IMR-90 (cell line): ENCODE measurements at regions not wholly inside any gene's neighbourhood (a gene's known extent, or its start where the extent isn't known, plus 50 kb on each side); places are given as distances from the start of the nearest gene placed in this dataset.

Source experiments
- ATAC-seq: fragments of 200-7000 bp; cut with Tn5 transposase; 2 replicates; pipeline ENCODE4 v1.9.1; 2020; ENCODE audit warnings: low read depth, mild to moderate bottlenecking, moderate library complexity
- BruUV-seq: library from RNA; stranded (reverse); fragments of 400-500 nt; replicated peaks from 2 replicates; lab custom pipeline; 2021; lab: Mats Ljungman, UMichigan
- CTCF ChIA-PET: fragments of 300-600 bp; formaldehyde crosslinking; extraction: SDS; loops from one replicate; lab custom pipeline; 2021; ENCODE audit warnings: antibody characterized with exemption; lab: Yijun Ruan, JAX
- POLR2A ChIA-PET: fragments of 300-600 bp; sonication (Branson Sonifier 250); formaldehyde crosslinking; loops from one replicate; lab custom pipeline; 2022; ENCODE audit warnings: antibody characterized with exemption; ENCODE audit not compliant: unreplicated experiment; lab: Charles Lee
- DNase-seq: peaks from one replicate; pipeline ENCODE4 v3.0.0; 2013
- H2AFZ ChIP-seq: replicated peaks from 2 replicates; pipeline ENCODE3; 2013; ENCODE audit warnings: low read length, mild to moderate bottlenecking; ENCODE audit not compliant: poor library complexity
- H2AK5ac ChIP-seq: 2 replicates; pipeline ENCODE4 v1.6.1; 2013; ENCODE audit warnings: low read depth, low read length, inconsistent platforms
- H2AK9ac ChIP-seq: replicated peaks from 2 replicates; pipeline ENCODE3; 2013; ENCODE audit warnings: mild to moderate bottlenecking, low read depth, low read length, moderate library complexity; ENCODE audit not compliant: poor library complexity
- H2BK120ac ChIP-seq: 2 replicates; pipeline ENCODE4 v1.6.1; 2013; ENCODE audit warnings: low read depth, low read length, inconsistent platforms
- H2BK15ac ChIP-seq: 3 replicates; pipeline ENCODE4 v1.6.1; 2013; ENCODE audit warnings: low read depth, low read length, inconsistent platforms
- H2BK20ac ChIP-seq: 2 replicates; pipeline ENCODE4 v1.6.1; 2013; ENCODE audit warnings: low read depth, mild to moderate bottlenecking, inconsistent platforms, low read length, moderate library complexity
- H2BK5ac ChIP-seq: 2 replicates; pipeline ENCODE4 v1.6.1; 2013; ENCODE audit warnings: mild to moderate bottlenecking, low read depth, low read length, inconsistent platforms; ENCODE audit not compliant: poor library complexity, severe bottlenecking
- H3K14ac ChIP-seq: replicated peaks from 2 replicates; pipeline ENCODE4 v1.6.1; 2013; ENCODE audit warnings: low read depth, low read length, inconsistent platforms
- H3K18ac ChIP-seq: 2 replicates; pipeline ENCODE4 v1.6.1; 2013; ENCODE audit warnings: low read depth, low read length, control low read depth
- H3K23ac ChIP-seq: 2 replicates; pipeline ENCODE4 v1.6.1; 2013; ENCODE audit warnings: low read depth, low read length, inconsistent platforms
- H3K27ac ChIP-seq: 2 replicates; pipeline ENCODE4 v1.5.1; 2013; ENCODE audit warnings: mild to moderate bottlenecking, control low read depth, low read length; ENCODE audit not compliant: insufficient read depth
- H3K27me3 ChIP-seq: 2 replicates; pipeline ENCODE4 v1.6.1; 2013; ENCODE audit warnings: low read length; ENCODE audit not compliant: control insufficient read depth, insufficient read depth
- H3K36me3 ChIP-seq: 2 replicates; pipeline ENCODE4 v1.6.1; 2013; ENCODE audit warnings: low read length, mixed read lengths; ENCODE audit not compliant: control insufficient read depth, insufficient read depth
- H3K4ac ChIP-seq: 2 replicates; pipeline ENCODE4 v1.6.1; 2013; ENCODE audit warnings: low read depth, low read length, inconsistent platforms
- H3K4me1 ChIP-seq: 2 replicates; pipeline ENCODE4 v1.6.1; 2013; ENCODE audit warnings: low read length, mixed read lengths; ENCODE audit not compliant: control insufficient read depth, insufficient read depth
- H3K4me2 ChIP-seq: 2 replicates; pipeline ENCODE4 v1.6.1; 2013; ENCODE audit warnings: low read depth, mild to moderate bottlenecking, control low read depth, low read length, moderate library complexity
- H3K4me3 ChIP-seq: 2 replicates; pipeline ENCODE4 v1.5.1; 2013; ENCODE audit warnings: low read depth, mild to moderate bottlenecking, control low read depth, low read length, moderate library complexity; ENCODE audit not compliant: insufficient read depth
- H3K56ac ChIP-seq: 2 replicates; pipeline ENCODE4 v1.6.1; 2013; ENCODE audit warnings: low read length, inconsistent platforms; ENCODE audit not compliant: insufficient read depth; ENCODE audit errors: extremely low read depth
- H3K79me1 ChIP-seq, 2 experiments: 2 replicates each; pipeline ENCODE4 v1.6.1; 2013; ENCODE audit warnings: low read length in 2 of 2, inconsistent platforms in 1 of 2, low read depth in 1 of 2
- H3K9ac ChIP-seq: 2 replicates; pipeline ENCODE4 v1.6.1; 2013; ENCODE audit warnings: low read depth, low read length, control low read depth
- H3K9me1 ChIP-seq: 2 replicates; pipeline ENCODE4 v1.6.1; 2013; ENCODE audit warnings: low read length, inconsistent platforms; ENCODE audit not compliant: insufficient read depth
- H3K9me3 ChIP-seq: 2 replicates; pipeline ENCODE4 v1.6.1; 2013; ENCODE audit warnings: low read length; ENCODE audit not compliant: control insufficient read depth, insufficient read depth
- H4K20me1 ChIP-seq: 2 replicates; pipeline ENCODE4 v1.6.1; 2013; ENCODE audit warnings: low read length, inconsistent platforms; ENCODE audit not compliant: insufficient read depth
- H4K5ac ChIP-seq: 2 replicates; pipeline ENCODE4 v1.6.1; 2013; ENCODE audit warnings: mild to moderate bottlenecking, low read depth, low read length, control low read depth
- H4K8ac ChIP-seq, 2 experiments: 2 replicates each; pipeline ENCODE4 v1.6.1; 2013; ENCODE audit warnings: low read depth in 2 of 2, low read length in 2 of 2, control low read depth in 1 of 2, inconsistent platforms in 1 of 2
- H4K91ac ChIP-seq: 2 replicates; pipeline ENCODE4 v1.6.1; 2013; ENCODE audit warnings: low read depth, low read length, inconsistent platforms; ENCODE audit not compliant: insufficient read depth
- BHLHE40 ChIP-seq: fragments of 150-350 bp; IDR thresholded peaks from 2 replicates; pipeline ENCODE4 v1.6.1; 2016; ENCODE audit warnings: mild to moderate bottlenecking, low read depth, low read length
- CEBPB ChIP-seq: IDR thresholded peaks from 2 replicates; pipeline ENCODE4 v1.6.1; 2012; ENCODE audit warnings: low read depth, low read length, improper control_type of control experiment
- CHD1 ChIP-seq: IDR thresholded peaks from 2 replicates; pipeline ENCODE4 v1.6.1; 2012; ENCODE audit warnings: low read depth, low read length, improper control_type of control experiment
- ELK1 ChIP-seq: fragments of 150-350 bp; IDR thresholded peaks from 2 replicates; pipeline ENCODE4 v1.6.1; 2016; ENCODE audit warnings: low read depth, mild to moderate bottlenecking, low read length, moderate library complexity, borderline replicate concordance
- FOS ChIP-seq: fragments of 150-350 bp; IDR thresholded peaks from 2 replicates; pipeline ENCODE4 v1.6.1; 2016; ENCODE audit warnings: low read depth, low read length
- MAFK ChIP-seq: IDR thresholded peaks from 2 replicates; pipeline ENCODE4 v1.6.1; 2012; ENCODE audit warnings: low read depth, low read length, improper control_type of control experiment
- MAZ ChIP-seq: IDR thresholded peaks from 2 replicates; pipeline ENCODE4 v1.6.1; 2012; ENCODE audit warnings: low read depth, mild to moderate bottlenecking, low read length, improper control_type of control experiment, moderate library complexity, borderline replicate concordance
- MXI1 ChIP-seq: IDR thresholded peaks from 2 replicates; pipeline ENCODE4 v1.6.1; 2012; ENCODE audit warnings: low read depth, mild to moderate bottlenecking, low read length, moderate library complexity, borderline replicate concordance
- POLR2A ChIP-seq: IDR thresholded peaks from 2 replicates; pipeline ENCODE4 v1.6.1; 2012; ENCODE audit warnings: mild to moderate bottlenecking, low read depth, low read length
- RAD21 ChIP-seq: IDR thresholded peaks from 2 replicates; pipeline ENCODE4 v1.6.1; 2012; ENCODE audit warnings: low read length, improper control_type of control experiment
- RCOR1 ChIP-seq: IDR thresholded peaks from 2 replicates; pipeline ENCODE4 v1.6.1; 2012; ENCODE audit warnings: mild to moderate bottlenecking, low read length, improper control_type of control experiment; ENCODE audit not compliant: insufficient replicate concordance
- RFX5 ChIP-seq: IDR thresholded peaks from 2 replicates; pipeline ENCODE4 v1.8.0; 2012; ENCODE audit warnings: low read depth, mild to moderate bottlenecking, low read length, moderate library complexity
- SMC3 ChIP-seq: fragments of 150-350 bp; IDR thresholded peaks from 2 replicates; pipeline ENCODE4 v1.6.1; 2016; ENCODE audit warnings: low read depth, mild to moderate bottlenecking, antibody characterized with exemption, low read length, moderate library complexity
- WGBS, 2 experiments: methylation state at CpG; one replicate each; pipeline versions ENCODE4 v1.1.5 to v1.1.7; 2013; ENCODE audit warnings: missing lambda C conversion rate in 2 of 2; ENCODE audit not compliant: insufficient read length in 1 of 2; ENCODE audit errors: extremely low coverage in 2 of 2; 5-methylcytosine and 5-hydroxymethylcytosine counted together
- dilution Hi-C: fragments of 300-500 bp; cut with HindIII; formaldehyde crosslinking; loops from one replicate; pipeline ENCODE4 v1.14.3; 2018; ENCODE audit warnings: low sequenced_read_pairs; ENCODE audit not compliant: unreplicated experiment
- in situ Hi-C: fragments of 300-500 bp; cut with MboI; formaldehyde crosslinking; loops from 3 replicates; pipeline ENCODE4 v1.14.3; 2019; ENCODE audit warnings: low sequenced_read_pairs, inconsistent platforms, mixed read lengths
- intact Hi-C: fragments of 100-400 bp; cut with micrococcal nuclease; formaldehyde crosslinking; loops from 2 replicates; pipeline ENCODE4 v1.10.0; 2022

GRCh38 chr2:61670591-61671501, 132.7 kb upstream of the XPO1 start (continued):
- no peak for TF ChIP-seq MAZ

GRCh38 chr2:61664190-61664589, 126.0 kb upstream of the XPO1 start:
- Histone ChIP-seq H4K20me1 (no peaks in the 10 kb centered on the region), H3K27ac (no peak overlapping the region), H3K9me3 (no peaks in the 10 kb centered on the region), H3K27me3 (no peaks in the 10 kb centered on the region), H2AK9ac (no peak overlapping the region), H2BK5ac (no peak overlapping the region), H2BK20ac (no peak overlapping the region), H4K91ac (no peak overlapping the region), H3K14ac (no peak overlapping the region), H3K18ac (no peak overlapping the region), H3K79me1 (no peaks in the 10 kb centered on the region), H3K4ac (no peak overlapping the region), H4K8ac (no peak overlapping the region), H3K4me2 (no peak overlapping the region), H4K5ac (no peak overlapping the region), H3K23ac (no peak overlapping the region), H3K4me3 (no peak overlapping the region), H2AK5ac (no peak overlapping the region), H3K56ac (no peak overlapping the region), H3K9ac (no peak overlapping the region), H3K9me1 (no peaks in the 10 kb centered on the region; the same call in none of the 2 replicates), H2BK120ac (no peak overlapping the region), H2BK15ac (no peak overlapping the region), H3K4me1 (peaks cover 5% of the 10 kb centered on the region; the same call in 1 of the 2 replicates), H3K36me3 (no peaks in the 10 kb centered on the region), H2AFZ (no peak overlapping the region)
- ATAC-seq, result no peak
- intact Hi-C loops, result no loop called here
- ChIA-PET CTCF (interaction anchor here (0.6 kb wide), 1 partner anchor 148 kb away, joined by 7 read pairs; no protein-coding TSS in a partner anchor), POLR2A (no interaction called here)
- no CpG with 5 or more reads among the region's 1 CpG for WGBS, 2 experiments
- TF ChIP-seq CEBPB (no peak), FOS (no peak), RCOR1 (no peak), BHLHE40 (no peak), ELK1 (no peak), MAFK (no peak), MXI1 (no peak), MAZ (no peak), RFX5 (no peak), SMC3 (no peak), POLR2A (no peak), RAD21 (no peak), CHD1 (no peak)
- in situ Hi-C loops, result no loop called here
- no TSS peak for BruUV-seq
- DNase-seq, result no peak
- dilution Hi-C loops, result no loop called here
